HL-60 (cell line): ENCODE measurements at regions not wholly inside any gene's neighbourhood (a gene's known extent, or its start where the extent isn't known, plus 50 kb on each side); places are given as distances from the start of the nearest gene placed in this dataset.

Experiments
- DNase-seq, 2 experiments: peaks; one replicate each; pipeline ENCODE4 v3.0.0-alpha.2; 2010 to 2020; ENCODE audit warnings: low read depth in 1 of 2, low spot score in 1 of 2
- H3K27ac ChIP-seq: fragments of 250-450 bp; sonication (Bioruptor Pico); replicated peaks from 2 replicates; pipeline ENCODE4 v1.5.1; 2020; ENCODE audit warnings: mild to moderate bottlenecking, moderate library complexity
- H3K27me3 ChIP-seq: fragments of 250-450 bp; sonication (Bioruptor Pico); 2 replicates; pipeline ENCODE4 v1.5.1; 2021; ENCODE audit warnings: mild to moderate bottlenecking, moderate library complexity; ENCODE audit not compliant: insufficient read depth, poor library complexity, severe bottlenecking
- H3K4me3 ChIP-seq: replicated peaks from 2 replicates; pipeline ENCODE4 v1.5.1; 2011; ENCODE audit warnings: mild to moderate bottlenecking, control low read depth, low read length; ENCODE audit not compliant: insufficient read depth
- GABPA ChIP-seq: IDR thresholded peaks from 2 replicates; pipeline ENCODE4 v1.6.1; 2012; ENCODE audit warnings: low read depth
- POLR2AphosphoS5 ChIP-seq: IDR thresholded peaks from 2 replicates; pipeline ENCODE4 v1.6.1; 2012; ENCODE audit warnings: low read depth
- SPI1 ChIP-seq: IDR thresholded peaks from 2 replicates; pipeline ENCODE4 v1.6.1; 2012; ENCODE audit warnings: low read depth, mild to moderate bottlenecking, borderline replicate concordance
- TF ChIP-seq, protein P1 (sequence below): IDR thresholded peaks from one replicate; pipeline ENCODE4 v1.5.1; 2011; ENCODE audit warnings: low read length, control low read depth, inconsistent platforms; ENCODE audit not compliant: insufficient read depth
- TF ChIP-seq, protein P2 (sequence below): IDR thresholded peaks from 2 replicates; pipeline ENCODE4 v1.6.1; 2012; ENCODE audit warnings: low read depth; ENCODE audit not compliant: insufficient replicate concordance

DNA sequence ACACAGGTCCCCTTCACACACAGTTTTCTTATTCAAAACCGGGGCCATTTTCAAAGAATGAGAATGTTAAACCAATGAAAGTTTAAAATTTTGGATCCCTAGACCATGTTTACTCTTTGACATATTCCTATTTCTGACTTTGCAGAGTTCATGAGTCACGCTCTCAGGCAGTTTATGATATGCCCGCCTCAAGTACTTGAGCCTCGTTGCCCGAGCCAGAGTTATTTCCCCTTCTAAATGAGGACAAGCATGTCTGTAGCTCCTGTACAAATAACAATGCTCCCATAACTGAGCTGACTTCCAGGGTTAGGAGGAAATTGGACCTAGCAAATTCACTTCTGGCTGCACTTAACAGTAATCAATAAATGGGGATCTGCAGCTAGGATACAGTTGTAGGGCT lies 87.9 kb upstream of the PDE1C start:
- no peaks in the 10 kb centered on the region for H3K27me3 ChIP-seq
- no peak overlapping the region for H3K4me3 ChIP-seq
- H3K27ac ChIP-seq = no peak overlapping the region
- no peak for DNase-seq
- TF ChIP-seq GABPA (no peak), SPI1 (no peak), POLR2AphosphoS5 (no peak)
- TF ChIP-seq, protein P1, sequence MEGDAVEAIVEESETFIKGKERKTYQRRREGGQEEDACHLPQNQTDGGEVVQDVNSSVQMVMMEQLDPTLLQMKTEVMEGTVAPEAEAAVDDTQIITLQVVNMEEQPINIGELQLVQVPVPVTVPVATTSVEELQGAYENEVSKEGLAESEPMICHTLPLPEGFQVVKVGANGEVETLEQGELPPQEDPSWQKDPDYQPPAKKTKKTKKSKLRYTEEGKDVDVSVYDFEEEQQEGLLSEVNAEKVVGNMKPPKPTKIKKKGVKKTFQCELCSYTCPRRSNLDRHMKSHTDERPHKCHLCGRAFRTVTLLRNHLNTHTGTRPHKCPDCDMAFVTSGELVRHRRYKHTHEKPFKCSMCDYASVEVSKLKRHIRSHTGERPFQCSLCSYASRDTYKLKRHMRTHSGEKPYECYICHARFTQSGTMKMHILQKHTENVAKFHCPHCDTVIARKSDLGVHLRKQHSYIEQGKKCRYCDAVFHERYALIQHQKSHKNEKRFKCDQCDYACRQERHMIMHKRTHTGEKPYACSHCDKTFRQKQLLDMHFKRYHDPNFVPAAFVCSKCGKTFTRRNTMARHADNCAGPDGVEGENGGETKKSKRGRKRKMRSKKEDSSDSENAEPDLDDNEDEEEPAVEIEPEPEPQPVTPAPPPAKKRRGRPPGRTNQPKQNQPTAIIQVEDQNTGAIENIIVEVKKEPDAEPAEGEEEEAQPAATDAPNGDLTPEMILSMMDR = no peak
- TF ChIP-seq, protein P2, sequence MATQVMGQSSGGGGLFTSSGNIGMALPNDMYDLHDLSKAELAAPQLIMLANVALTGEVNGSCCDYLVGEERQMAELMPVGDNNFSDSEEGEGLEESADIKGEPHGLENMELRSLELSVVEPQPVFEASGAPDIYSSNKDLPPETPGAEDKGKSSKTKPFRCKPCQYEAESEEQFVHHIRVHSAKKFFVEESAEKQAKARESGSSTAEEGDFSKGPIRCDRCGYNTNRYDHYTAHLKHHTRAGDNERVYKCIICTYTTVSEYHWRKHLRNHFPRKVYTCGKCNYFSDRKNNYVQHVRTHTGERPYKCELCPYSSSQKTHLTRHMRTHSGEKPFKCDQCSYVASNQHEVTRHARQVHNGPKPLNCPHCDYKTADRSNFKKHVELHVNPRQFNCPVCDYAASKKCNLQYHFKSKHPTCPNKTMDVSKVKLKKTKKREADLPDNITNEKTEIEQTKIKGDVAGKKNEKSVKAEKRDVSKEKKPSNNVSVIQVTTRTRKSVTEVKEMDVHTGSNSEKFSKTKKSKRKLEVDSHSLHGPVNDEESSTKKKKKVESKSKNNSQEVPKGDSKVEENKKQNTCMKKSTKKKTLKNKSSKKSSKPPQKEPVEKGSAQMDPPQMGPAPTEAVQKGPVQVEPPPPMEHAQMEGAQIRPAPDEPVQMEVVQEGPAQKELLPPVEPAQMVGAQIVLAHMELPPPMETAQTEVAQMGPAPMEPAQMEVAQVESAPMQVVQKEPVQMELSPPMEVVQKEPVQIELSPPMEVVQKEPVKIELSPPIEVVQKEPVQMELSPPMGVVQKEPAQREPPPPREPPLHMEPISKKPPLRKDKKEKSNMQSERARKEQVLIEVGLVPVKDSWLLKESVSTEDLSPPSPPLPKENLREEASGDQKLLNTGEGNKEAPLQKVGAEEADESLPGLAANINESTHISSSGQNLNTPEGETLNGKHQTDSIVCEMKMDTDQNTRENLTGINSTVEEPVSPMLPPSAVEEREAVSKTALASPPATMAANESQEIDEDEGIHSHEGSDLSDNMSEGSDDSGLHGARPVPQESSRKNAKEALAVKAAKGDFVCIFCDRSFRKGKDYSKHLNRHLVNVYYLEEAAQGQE = no peak

DNA sequence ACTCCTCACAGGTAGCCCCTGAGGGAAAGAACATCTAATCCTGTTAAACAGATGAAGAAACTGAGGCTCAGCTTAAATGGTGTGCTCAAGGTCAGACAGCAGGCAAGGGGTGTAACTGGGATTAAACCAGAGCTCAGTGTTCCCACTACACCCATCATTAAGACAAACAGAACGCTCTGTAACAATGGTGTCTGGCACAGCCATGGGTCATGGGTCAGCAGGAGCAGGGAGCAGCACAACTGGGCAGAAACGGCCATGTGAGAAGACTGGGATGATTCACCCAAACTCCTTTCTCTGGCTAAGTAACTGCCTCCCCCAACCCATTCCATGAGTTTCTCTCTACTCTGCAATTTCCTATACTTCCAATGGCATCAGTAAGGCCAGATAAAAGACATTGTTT lies 85.5 kb upstream of the PDE1C start:
- Histone ChIP-seq H3K27me3 (peaks cover 2% of the 10 kb centered on the region), H3K4me3 (no peak overlapping the region), H3K27ac (no peak overlapping the region)
- TF ChIP-seq GABPA (no peak), SPI1 (no peak), POLR2AphosphoS5 (no peak)
- TF ChIP-seq, protein P1 = no peak
- TF ChIP-seq, protein P2 = no peak
- DNase-seq = no peak

DNA sequence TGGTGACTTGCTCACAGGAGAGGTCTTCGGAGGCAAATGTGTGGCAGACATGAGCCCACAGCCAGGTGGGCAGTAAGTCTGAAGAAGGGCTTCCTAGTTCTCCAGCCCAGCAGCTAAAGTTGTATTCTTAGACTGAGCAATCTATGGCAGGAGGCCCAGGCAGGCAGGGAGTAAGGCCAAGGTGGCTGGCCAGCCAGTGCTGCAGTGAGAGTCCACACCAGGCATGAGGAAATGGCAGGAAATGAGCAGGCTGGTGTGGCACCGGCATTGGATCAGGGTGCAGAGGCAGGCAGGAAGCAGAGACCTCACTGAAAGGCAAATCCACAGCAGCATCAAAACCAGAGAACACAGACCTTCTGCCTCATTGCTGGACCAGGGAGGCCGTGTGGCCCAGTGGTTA lies 84.6 kb upstream of the PDE1C start:
- TF ChIP-seq, protein P1 = no peak
- TF ChIP-seq, protein P2 = no peak
- TF ChIP-seq POLR2AphosphoS5 (no peak), GABPA (no peak), SPI1 (no peak)
- H3K4me3 ChIP-seq = no peak overlapping the region
- peaks cover 2% of the 10 kb centered on the region for H3K27me3 ChIP-seq
- DNase-seq = no peak
- H3K27ac ChIP-seq = no peak overlapping the region
